Neural progenitor cell (in vitro differentiated cells): ENCODE measurements at regions not wholly inside any gene's neighbourhood (a gene's known extent, or its start where the extent isn't known, plus 50 kb on each side); places are given as distances from the start of the nearest gene placed in this dataset.

Experiments
- DNase-seq: peaks from one replicate; pipeline ENCODE4 v3.0.0-alpha.2; 2016; ENCODE audit warnings: low spot score
- H2AFZ ChIP-seq: fragments of 200-600 bp; sonication (generic); replicated peaks from 2 replicates; pipeline ENCODE4 v1.6.1; 2016; ENCODE audit warnings: antibody characterized with exemption
- H3F3A ChIP-seq: fragments of 200-600 bp; sonication (generic); 2 replicates; pipeline ENCODE4 v1.6.1; 2016; ENCODE audit warnings: antibody characterized with exemption, low read depth
- H3K27ac ChIP-seq: fragments of 200-600 bp; sonication (generic); 2 replicates; pipeline ENCODE4 v1.5.1; 2016; ENCODE audit warnings: mild to moderate bottlenecking
- H3K27me3 ChIP-seq: fragments of 200-600 bp; sonication (generic); 2 replicates; pipeline ENCODE4 v1.6.1; 2016; ENCODE audit warnings: mild to moderate bottlenecking, moderate library complexity
- H3K36me3 ChIP-seq: fragments of 200-600 bp; sonication (generic); 2 replicates; pipeline ENCODE4 v1.5.1; 2016
- H3K4me1 ChIP-seq: fragments of 200-600 bp; sonication (generic); 2 replicates; pipeline ENCODE4 v1.6.1; 2016; ENCODE audit warnings: mixed run types
- H3K4me2 ChIP-seq: fragments of 200-600 bp; sonication (generic); 2 replicates; pipeline ENCODE4 v1.6.1; 2016
- H3K4me3 ChIP-seq: fragments of 200-600 bp; sonication (generic); 2 replicates; pipeline ENCODE4 v1.5.1; 2016
- H3K79me2 ChIP-seq: fragments of 200-600 bp; sonication (generic); 2 replicates; pipeline ENCODE4 v1.6.1; 2016; ENCODE audit warnings: low read depth
- H3K9ac ChIP-seq: fragments of 200-600 bp; sonication (generic); 2 replicates; pipeline ENCODE4 v1.6.1; 2016
- H3K9me3 ChIP-seq: fragments of 200-600 bp; sonication (generic); 2 replicates; pipeline ENCODE4 v1.5.1; 2016; ENCODE audit warnings: low read depth
- H4K20me1 ChIP-seq: fragments of 200-600 bp; sonication (generic); 2 replicates; pipeline ENCODE4 v1.6.1; 2016; ENCODE audit warnings: low read depth
- H3K27ac Mint-ChIP-seq: 3 replicates; pipeline ENCODE4 v1.8.0; 2021; ENCODE audit warnings: mixed read lengths
- H3K27me3 Mint-ChIP-seq: 2 replicates; pipeline ENCODE4 v1.8.0; 2022; ENCODE audit warnings: low read depth, mild to moderate bottlenecking, inconsistent platforms, moderate library complexity, mixed read lengths; ENCODE audit not compliant: insufficient read depth
- H3K36me3 Mint-ChIP-seq: 3 replicates; pipeline ENCODE4 v1.8.0; 2021; ENCODE audit warnings: mixed read lengths
- H3K4me1 Mint-ChIP-seq: 3 replicates; pipeline ENCODE4 v1.8.0; 2021; ENCODE audit warnings: mixed read lengths
- H3K4me3 Mint-ChIP-seq: 3 replicates; pipeline ENCODE4 v1.8.0; 2021; ENCODE audit warnings: mild to moderate bottlenecking, moderate library complexity, mixed read lengths
- H3K9me3 Mint-ChIP-seq: 3 replicates; pipeline ENCODE4 v1.8.0; 2020; ENCODE audit warnings: mixed read lengths
- CTCF ChIP-seq: fragments of 200-600 bp; sonication (generic); IDR thresholded peaks from 2 replicates; pipeline ENCODE4 v1.5.1; 2017; ENCODE audit warnings: antibody characterized with exemption, mild to moderate bottlenecking
- EZH2 ChIP-seq: fragments of 200-600 bp; sonication (generic); IDR thresholded peaks from 2 replicates; pipeline ENCODE4 v1.6.1; 2017; ENCODE audit warnings: antibody characterized with exemption, mild to moderate bottlenecking, moderate library complexity
- EZH2phosphoT487 ChIP-seq: fragments of 200-600 bp; sonication (generic); IDR thresholded peaks from 2 replicates; pipeline ENCODE4 v1.6.1; 2017; ENCODE audit warnings: antibody characterized with exemption

- Histone ChIP-seq H3K4me3 (no peak overlapping the region), H4K20me1 (no peaks in the 10 kb centered on the region), H3K9ac (no peak overlapping the region), H3K4me1 (peaks cover 10% of the 10 kb centered on the region), H3K79me2 (no peaks in the 10 kb centered on the region), H3K27me3 (no peaks in the 10 kb centered on the region), H3K4me2 (no peak overlapping the region), H3K9me3 (no peaks in the 10 kb centered on the region), H3K27ac (no peak overlapping the region), H3F3A (no peaks in the 10 kb centered on the region), H3K36me3 (no peaks in the 10 kb centered on the region), H2AFZ (no peak overlapping the region)
- Mint-ChIP-seq H3K27me3 (peaks cover 5% of the 10 kb centered on the region), H3K27ac (no peak overlapping the region), H3K4me3 (no peak overlapping the region), H3K36me3 (no peaks in the 10 kb centered on the region), H3K9me3 (peaks cover 9% of the 10 kb centered on the region), H3K4me1 (peaks cover 16% of the 10 kb centered on the region)
- DNase-seq, result no peak
- TF ChIP-seq EZH2, result no peak
- no peak for TF ChIP-seq EZH2phosphoT487
- no peak for TF ChIP-seq CTCF
These were observed 194.0 kb upstream of the NBEA start for GRCh38 chr13:34748073-34748472.

DNA sequence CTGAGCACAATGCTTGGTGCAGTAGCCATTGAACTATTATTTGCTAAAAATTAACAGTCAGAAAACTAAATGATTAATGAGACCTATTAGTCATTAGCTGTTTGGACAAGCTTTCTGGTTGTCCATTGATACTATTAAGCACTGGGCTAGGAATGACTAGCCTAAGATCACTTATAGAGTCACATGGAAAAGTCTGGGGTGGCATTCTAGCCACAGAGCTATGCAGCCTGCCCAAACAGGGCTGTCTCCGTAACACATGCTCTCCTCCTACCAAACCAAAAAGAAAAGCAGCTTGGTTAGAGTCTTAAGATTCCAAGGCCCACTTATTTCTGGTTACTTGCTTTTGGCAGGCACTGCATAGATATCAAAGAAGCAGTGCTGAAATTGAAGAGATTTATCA is 193.5 kb upstream of the NBEA start:
- Histone ChIP-seq H3K27ac (no peak overlapping the region), H3K79me2 (no peaks in the 10 kb centered on the region), H3K36me3 (no peaks in the 10 kb centered on the region), H3K27me3 (no peaks in the 10 kb centered on the region), H4K20me1 (no peaks in the 10 kb centered on the region), H3K4me3 (no peak overlapping the region), H3K9ac (no peak overlapping the region), H3K4me1 (peaks cover 10% of the 10 kb centered on the region), H3K4me2 (no peak overlapping the region), H3F3A (no peaks in the 10 kb centered on the region), H2AFZ (no peak overlapping the region), H3K9me3 (no peaks in the 10 kb centered on the region)
- Mint-ChIP-seq H3K27me3 (peaks cover 5% of the 10 kb centered on the region), H3K4me3 (no peak overlapping the region), H3K4me1 (peaks cover 16% of the 10 kb centered on the region), H3K9me3 (peaks cover 9% of the 10 kb centered on the region), H3K27ac (no peak overlapping the region), H3K36me3 (no peaks in the 10 kb centered on the region)
- no peak for DNase-seq
- TF ChIP-seq EZH2phosphoT487 (no peak), EZH2 (no peak), CTCF (no peak)

- Histone ChIP-seq H3K4me3 (no peak overlapping the region), H3K79me2 (no peaks in the 10 kb centered on the region), H3K9me3 (no peaks in the 10 kb centered on the region), H3F3A (no peaks in the 10 kb centered on the region), H3K27ac (no peak overlapping the region), H3K36me3 (no peaks in the 10 kb centered on the region), H3K27me3 (no peaks in the 10 kb centered on the region), H2AFZ (no peak overlapping the region), H4K20me1 (no peaks in the 10 kb centered on the region), H3K4me1 (peaks cover 10% of the 10 kb centered on the region), H3K9ac (no peak overlapping the region), H3K4me2 (no peak overlapping the region)
- no peak for DNase-seq
- H3K4me3 Mint-ChIP-seq, result no peak overlapping the region
- H3K27me3 Mint-ChIP-seq, result peaks cover 5% of the 10 kb centered on the region
- H3K36me3 Mint-ChIP-seq, result no peaks in the 10 kb centered on the region
- peaks cover 16% of the 10 kb centered on the region for H3K4me1 Mint-ChIP-seq
- peaks cover 9% of the 10 kb centered on the region for H3K9me3 Mint-ChIP-seq
- no peak overlapping the region for H3K27ac Mint-ChIP-seq
- TF ChIP-seq CTCF, result no peak
- no peak for TF ChIP-seq EZH2
- no peak for TF ChIP-seq EZH2phosphoT487
These were observed 193.0 kb upstream of the NBEA start for GRCh38 chr13:34749046-34749445.
